MM.1S (cell line): ENCODE measurements at regions not wholly inside any gene's neighbourhood (a gene's known extent, or its start where the extent isn't known, plus 50 kb on each side); places are given as distances from the start of the nearest gene placed in this dataset.

Experiments used
- DNase-seq: peaks from one replicate; pipeline ENCODE4 v3.0.0-alpha.2; 2015
- H2AFZ ChIP-seq: fragments of 300-600 bp; sonication (generic); 2 replicates; pipeline ENCODE4 v1.6.0; 2016; ENCODE audit warnings: antibody characterized with exemption, low read length
- H3F3A ChIP-seq: fragments of 300-600 bp; sonication (generic); 2 replicates; pipeline ENCODE4 v1.6.1; 2016; ENCODE audit warnings: mild to moderate bottlenecking, antibody characterized with exemption, low read length, moderate library complexity, mixed read lengths; ENCODE audit not compliant: insufficient read depth
- H3K27ac ChIP-seq: fragments of 300-600 bp; sonication (generic); 2 replicates; pipeline ENCODE4 v1.5.1; 2016; ENCODE audit warnings: mild to moderate bottlenecking, low read length
- H3K27me3 ChIP-seq: fragments of 300-600 bp; sonication (generic); replicated peaks from 2 replicates; pipeline ENCODE4 v1.6.0; 2016; ENCODE audit warnings: low read length; ENCODE audit not compliant: insufficient read depth
- H3K36me3 ChIP-seq: fragments of 300-600 bp; sonication (generic); replicated peaks from 2 replicates; pipeline ENCODE4 v1.6.1; 2016; ENCODE audit warnings: mild to moderate bottlenecking, low read length, mixed read lengths; ENCODE audit not compliant: insufficient read depth
- H3K4me1 ChIP-seq: fragments of 300-600 bp; sonication (generic); 2 replicates; pipeline ENCODE4 v1.6.1; 2016; ENCODE audit warnings: low read length, mixed read lengths
- H3K4me2 ChIP-seq: fragments of 300-600 bp; sonication (generic); 2 replicates; pipeline ENCODE4 v1.6.0; 2016; ENCODE audit warnings: low read depth, low read length
- H3K4me3 ChIP-seq: fragments of 300-600 bp; sonication (generic); 2 replicates; pipeline ENCODE4 v1.5.1; 2016; ENCODE audit warnings: low read length, mixed read lengths
- H3K79me2 ChIP-seq: fragments of 300-600 bp; sonication (generic); 2 replicates; pipeline ENCODE4 v1.6.1; 2016; ENCODE audit warnings: mixed run types, low read length, mixed read lengths
- H3K9ac ChIP-seq: fragments of 300-600 bp; sonication (generic); 2 replicates; pipeline ENCODE4 v1.6.1; 2016; ENCODE audit warnings: low read length, mixed read lengths
- H3K9me2 ChIP-seq: fragments of 300-600 bp; sonication (generic); replicated peaks from 2 replicates; pipeline ENCODE4 v1.6.1; 2016; ENCODE audit warnings: mild to moderate bottlenecking, low read length, mixed read lengths; ENCODE audit not compliant: insufficient read depth
- H3K9me3 ChIP-seq: fragments of 300-600 bp; sonication (generic); replicated peaks from 2 replicates; pipeline ENCODE4 v1.6.1; 2016; ENCODE audit warnings: mild to moderate bottlenecking, low read length, mixed read lengths; ENCODE audit not compliant: insufficient read depth
- H4K20me1 ChIP-seq: fragments of 300-600 bp; sonication (generic); 2 replicates; pipeline ENCODE4 v1.6.1; 2016; ENCODE audit warnings: mild to moderate bottlenecking, low read length, moderate library complexity, mixed read lengths; ENCODE audit not compliant: insufficient read depth
- EZH2 ChIP-seq: fragments of 300-600 bp; sonication (generic); optimal IDR thresholded peaks from 2 replicates; pipeline ENCODE3; 2017; ENCODE audit warnings: low read depth, mild to moderate bottlenecking, antibody characterized with exemption, low read length, mixed read lengths
- EZH2phosphoT487 ChIP-seq: fragments of 300-600 bp; sonication (generic); IDR thresholded peaks from 2 replicates; pipeline ENCODE4 v1.6.1; 2018; ENCODE audit warnings: antibody characterized with exemption, low read length
- TF ChIP-seq, protein P1 (sequence below): fragments of 300-600 bp; sonication (generic); IDR thresholded peaks from 2 replicates; pipeline ENCODE4 v1.5.1; 2016; ENCODE audit warnings: antibody characterized with exemption, low read length, mixed read lengths

DNA sequence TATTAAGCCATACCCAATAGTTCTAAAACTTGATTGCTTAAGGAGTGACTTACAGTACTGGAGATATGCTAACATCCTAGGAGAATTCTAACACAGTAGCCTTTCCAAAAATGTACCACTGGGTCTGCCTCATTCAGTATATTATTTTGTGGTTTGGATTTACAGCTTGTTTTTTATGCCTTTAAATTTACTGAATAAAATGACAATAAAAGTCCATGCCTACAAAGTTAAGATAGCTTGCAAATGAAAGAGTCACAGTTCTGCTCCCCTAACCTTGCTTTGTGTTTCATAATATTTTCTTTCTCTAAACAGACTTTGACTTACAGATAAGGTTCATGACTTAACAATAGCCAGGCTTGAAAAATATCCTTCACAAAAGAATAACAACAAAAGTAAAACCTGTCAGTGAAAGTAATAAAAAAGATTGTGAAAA lies 951.1 kb upstream of the NUDT12 start:
- no peaks in the 10 kb centered on the region for H4K20me1 ChIP-seq
- no peak overlapping the region for H3K4me2 ChIP-seq
- H3F3A ChIP-seq = no peaks in the 10 kb centered on the region
- H3K27me3 ChIP-seq = no peaks in the 10 kb centered on the region
- H2AFZ ChIP-seq = no peak overlapping the region
- no peak overlapping the region for H3K9ac ChIP-seq
- no peaks in the 10 kb centered on the region for H3K9me3 ChIP-seq
- DNase-seq = no peak
- no peaks in the 10 kb centered on the region for H3K79me2 ChIP-seq
- H3K4me3 ChIP-seq = no peak overlapping the region
- TF ChIP-seq EZH2phosphoT487 (no peak), EZH2 (no peak)
- TF ChIP-seq, protein P1, sequence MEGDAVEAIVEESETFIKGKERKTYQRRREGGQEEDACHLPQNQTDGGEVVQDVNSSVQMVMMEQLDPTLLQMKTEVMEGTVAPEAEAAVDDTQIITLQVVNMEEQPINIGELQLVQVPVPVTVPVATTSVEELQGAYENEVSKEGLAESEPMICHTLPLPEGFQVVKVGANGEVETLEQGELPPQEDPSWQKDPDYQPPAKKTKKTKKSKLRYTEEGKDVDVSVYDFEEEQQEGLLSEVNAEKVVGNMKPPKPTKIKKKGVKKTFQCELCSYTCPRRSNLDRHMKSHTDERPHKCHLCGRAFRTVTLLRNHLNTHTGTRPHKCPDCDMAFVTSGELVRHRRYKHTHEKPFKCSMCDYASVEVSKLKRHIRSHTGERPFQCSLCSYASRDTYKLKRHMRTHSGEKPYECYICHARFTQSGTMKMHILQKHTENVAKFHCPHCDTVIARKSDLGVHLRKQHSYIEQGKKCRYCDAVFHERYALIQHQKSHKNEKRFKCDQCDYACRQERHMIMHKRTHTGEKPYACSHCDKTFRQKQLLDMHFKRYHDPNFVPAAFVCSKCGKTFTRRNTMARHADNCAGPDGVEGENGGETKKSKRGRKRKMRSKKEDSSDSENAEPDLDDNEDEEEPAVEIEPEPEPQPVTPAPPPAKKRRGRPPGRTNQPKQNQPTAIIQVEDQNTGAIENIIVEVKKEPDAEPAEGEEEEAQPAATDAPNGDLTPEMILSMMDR = no peak
- no peak overlapping the region for H3K27ac ChIP-seq
- no peaks in the 10 kb centered on the region for H3K4me1 ChIP-seq
- no peaks in the 10 kb centered on the region for H3K9me2 ChIP-seq
- H3K36me3 ChIP-seq = no peaks in the 10 kb centered on the region

DNA sequence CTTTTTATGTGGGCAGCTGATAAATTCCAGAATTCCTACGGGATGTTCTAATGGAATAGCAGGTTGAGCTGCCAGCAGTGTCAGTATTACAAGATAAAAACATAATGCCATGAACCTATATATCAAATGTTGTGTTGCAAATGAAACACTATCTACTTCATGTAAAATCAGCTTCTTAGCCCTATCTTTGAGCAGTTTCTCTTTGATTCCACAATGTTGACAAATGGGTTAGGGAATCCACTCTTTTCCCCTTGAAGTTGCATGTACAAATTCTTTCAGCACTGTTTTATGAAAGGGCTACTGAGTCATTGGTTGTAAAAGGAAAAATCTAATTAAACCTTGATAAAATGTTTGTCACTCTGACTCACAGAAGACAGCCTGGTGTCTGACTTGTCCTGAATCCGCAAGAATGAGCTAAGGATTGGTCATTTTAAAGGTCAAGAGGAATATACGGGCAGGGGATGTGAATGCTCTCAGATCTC lies 950.6 kb upstream of the NUDT12 start:
- H3K27ac ChIP-seq = no peak overlapping the region
- H4K20me1 ChIP-seq = no peaks in the 10 kb centered on the region
- no peaks in the 10 kb centered on the region for H3K9me3 ChIP-seq
- no peaks in the 10 kb centered on the region for H3K4me1 ChIP-seq
- no peak overlapping the region for H3K9ac ChIP-seq
- H3K27me3 ChIP-seq = no peaks in the 10 kb centered on the region
- no peak overlapping the region for H2AFZ ChIP-seq
- H3F3A ChIP-seq = no peaks in the 10 kb centered on the region
- DNase-seq = no peak
- H3K4me3 ChIP-seq = no peak overlapping the region
- H3K4me2 ChIP-seq = no peak overlapping the region
- no peaks in the 10 kb centered on the region for H3K79me2 ChIP-seq
- TF ChIP-seq EZH2 = no peak
- TF ChIP-seq, protein P1 = no peak
- no peak for TF ChIP-seq EZH2phosphoT487
- no peaks in the 10 kb centered on the region for H3K9me2 ChIP-seq
- no peaks in the 10 kb centered on the region for H3K36me3 ChIP-seq

DNA sequence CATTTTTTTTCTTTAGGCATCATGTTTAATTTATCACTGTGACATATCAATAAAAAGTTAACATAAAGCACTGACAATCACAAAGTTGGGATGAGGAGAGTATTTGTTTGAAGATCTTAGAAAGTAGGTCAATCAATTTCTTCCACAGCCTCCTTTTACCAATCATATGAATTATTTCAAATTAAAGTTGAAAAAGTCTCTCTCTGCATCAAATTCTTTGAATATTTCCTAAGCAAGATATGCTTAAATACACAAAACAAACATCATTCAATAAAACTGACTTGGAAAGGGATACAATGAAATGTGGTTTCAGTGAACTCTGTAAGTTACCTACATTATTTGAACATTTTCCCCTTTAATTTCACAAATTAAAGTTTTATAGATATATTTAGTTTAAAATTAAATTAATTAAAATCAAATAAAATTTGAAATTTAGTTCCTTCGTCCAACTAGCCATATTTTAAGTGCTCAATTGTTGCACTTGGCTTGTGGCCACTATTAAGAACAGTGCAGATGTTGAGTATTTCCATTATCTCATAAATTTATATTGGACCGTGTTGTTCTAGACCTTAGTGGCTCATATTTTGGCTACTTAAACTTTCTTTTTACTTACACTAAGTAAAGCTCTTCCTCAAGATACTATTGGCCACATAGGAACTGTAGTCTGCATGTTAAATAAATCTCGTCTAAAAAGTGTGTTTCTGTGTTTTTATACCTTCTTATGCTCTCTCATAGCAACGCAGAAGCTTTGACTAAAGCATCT lies 949.7 kb upstream of the NUDT12 start:
- Histone ChIP-seq H4K20me1 (no peaks in the 10 kb centered on the region), H3K36me3 (no peaks in the 10 kb centered on the region), H3K4me1 (no peaks in the 10 kb centered on the region)

More for the DNA sequence above, 949.7 kb upstream of the NUDT12 start:
- Histone ChIP-seq H3K27me3 (no peaks in the 10 kb centered on the region), H3K27ac (no peak overlapping the region), H3F3A (no peaks in the 10 kb centered on the region), H3K4me2 (no peak overlapping the region), H3K9me3 (no peaks in the 10 kb centered on the region), H3K79me2 (no peaks in the 10 kb centered on the region), H3K4me3 (no peak overlapping the region), H3K9me2 (no peaks in the 10 kb centered on the region), H3K9ac (no peak overlapping the region), H2AFZ (no peak overlapping the region)
- TF ChIP-seq, protein P1 = no peak
- TF ChIP-seq EZH2 (no peak), EZH2phosphoT487 (no peak)
- no peak for DNase-seq
